Tibial artery (tissue), 4 donors: ENCODE measurements at regions not wholly inside any gene's neighbourhood (a gene's known extent, or its start where the extent isn't known, plus 50 kb on each side); places are given as distances from the start of the nearest gene placed in this dataset.

Experiments used
- DNase-seq, 2 donors: peaks; one replicate each; pipeline ENCODE4 v3.0.0-alpha.2; 2019
- H3K27ac ChIP-seq, 2 donors: fragments of 200-600 bp; sonication (generic) in 1 of 2; 1 replicate in 1 of 2; 2 replicates in 1 of 2; pipeline ENCODE4 v1.5.1; 2018 to 2019; ENCODE audit warnings: mild to moderate bottlenecking in 1 of 2
- H3K27me3 ChIP-seq, 2 donors: fragments of 200-600 bp; sonication (generic) in 1 of 2; one replicate each; pipeline versions ENCODE4 v1.5.1 to v1.6.0; 2016 to 2019
- H3K36me3 ChIP-seq, 3 donors: fragments of 200-600 bp; sonication (generic) in 2 of 3; one replicate each; pipeline ENCODE4 v1.5.1; 2016 to 2019; ENCODE audit warnings: mild to moderate bottlenecking in 2 of 3
- H3K4me1 ChIP-seq, 4 donors: fragments of 200-600 bp; sonication (generic) in 2 of 4; 1 replicate in 3 of 4; 2 replicates in 1 of 4; pipeline ENCODE4 v1.5.1; 2016 to 2019
- H3K4me3 ChIP-seq, 2 donors: fragments of 200-600 bp; sonication (generic) in 1 of 2; 1 replicate in 1 of 2; 2 replicates in 1 of 2; pipeline ENCODE4 v1.5.1; 2018 to 2019; ENCODE audit warnings: mild to moderate bottlenecking in 2 of 2
- H3K9me3 ChIP-seq, 3 donors: fragments of 200-600 bp; sonication (generic) in 1 of 3; one replicate each; pipeline ENCODE4 v1.5.1; 2016 to 2019
- CTCF ChIP-seq, 2 experiments: fragments of 200-600 bp in 1 of 2; fragments of 450-650 bp in 1 of 2; IDR thresholded peaks; one replicate each; pipeline ENCODE4 v1.5.1; 2017 to 2019; ENCODE audit warnings: antibody characterized with exemption in 2 of 2, mild to moderate bottlenecking in 1 of 2, moderate library complexity in 1 of 2
- intact Hi-C: fragments of 100-400 bp; cut with DNase I; formaldehyde crosslinking; loops from one replicate; pipeline ENCODE4 v1.15.0; 2023; ENCODE audit warnings: low total_unique reads

- no peaks in the 10 kb centered on the region for H3K36me3 ChIP-seq
- H3K4me1 ChIP-seq, result no peaks in the 10 kb centered on the region
- H3K9me3 ChIP-seq, result no peaks in the 10 kb centered on the region
- intact Hi-C loops, result no loop called here
- H3K4me3 ChIP-seq, result no peak overlapping the region
- DNase-seq, result no peak
- TF ChIP-seq CTCF (IDR thresholded peaks at IDR 0.05), result no peak
- peaks cover 0 to 2% of the 10 kb centered on the region in 2 donors for H3K27me3 ChIP-seq
- no peak overlapping the region for H3K27ac ChIP-seq
Measured at GRCh38 chr13:27327633-27328032, 57.0 kb downstream of the RASL11A start.

GRCh38 chr13:27329210-27329609 is 58.6 kb downstream of the RASL11A start:
- Histone ChIP-seq H3K27me3 (peaks cover 0 to 2% of the 10 kb centered on the region in 2 donors), H3K9me3 (no peaks in the 10 kb centered on the region), H3K4me1 (no peaks in the 10 kb centered on the region), H3K36me3 (no peaks in the 10 kb centered on the region), H3K4me3 (no peak overlapping the region), H3K27ac (no peak overlapping the region)
- no peak for TF ChIP-seq CTCF (IDR thresholded peaks at IDR 0.05)
- no peak for DNase-seq
- intact Hi-C loops, result no loop called here

GRCh38 chr13:27334774-27335435 is 64.3 kb downstream of the RASL11A start:
- intact Hi-C loops, result no loop called here
- Histone ChIP-seq H3K4me1 (no peaks in the 10 kb centered on the region), H3K9me3 (no peaks in the 10 kb centered on the region), H3K27me3 (peaks cover 0 to 6% of the 10 kb centered on the region in 2 donors), H3K36me3 (no peaks in the 10 kb centered on the region), H3K4me3 (no peak overlapping the region), H3K27ac (no peak overlapping the region)
- no peak for TF ChIP-seq CTCF (IDR thresholded peaks at IDR 0.05)
- no peak for DNase-seq

- intact Hi-C loops, result no loop called here
- Histone ChIP-seq H3K4me3 (no peak overlapping the region), H3K27ac (no peak overlapping the region), H3K4me1 (no peaks in the 10 kb centered on the region), H3K9me3 (no peaks in the 10 kb centered on the region), H3K27me3 (peaks cover 0 to 6% of the 10 kb centered on the region in 2 donors), H3K36me3 (no peaks in the 10 kb centered on the region)
- no peak for TF ChIP-seq CTCF (IDR thresholded peaks at IDR 0.05)
- no peak for DNase-seq
Measured at GRCh38 chr13:27336014-27336673, 65.5 kb downstream of the RASL11A start.

GRCh38 chr13:27338207-27338606 is 67.6 kb downstream of the RASL11A start:
- H3K4me3 ChIP-seq, result no peak overlapping the region
- TF ChIP-seq CTCF (IDR thresholded peaks at IDR 0.05), result no peak
- intact Hi-C loops, result no loop called here

More at GRCh38 chr13:27338207-27338606, 67.6 kb downstream of the RASL11A start:
- Histone ChIP-seq H3K4me1 (no peaks in the 10 kb centered on the region), H3K27ac (no peak overlapping the region), H3K36me3 (no peaks in the 10 kb centered on the region), H3K27me3 (peaks cover 0 to 3% of the 10 kb centered on the region in 2 donors), H3K9me3 (no peaks in the 10 kb centered on the region)
- no peak for DNase-seq
